ENCODE measurements at regions not wholly inside any gene's neighbourhood (a gene's known extent, or its start where the extent isn't known, plus 50 kb on each side); places are given as distances from the start of the nearest gene placed in this dataset.

DNA sequence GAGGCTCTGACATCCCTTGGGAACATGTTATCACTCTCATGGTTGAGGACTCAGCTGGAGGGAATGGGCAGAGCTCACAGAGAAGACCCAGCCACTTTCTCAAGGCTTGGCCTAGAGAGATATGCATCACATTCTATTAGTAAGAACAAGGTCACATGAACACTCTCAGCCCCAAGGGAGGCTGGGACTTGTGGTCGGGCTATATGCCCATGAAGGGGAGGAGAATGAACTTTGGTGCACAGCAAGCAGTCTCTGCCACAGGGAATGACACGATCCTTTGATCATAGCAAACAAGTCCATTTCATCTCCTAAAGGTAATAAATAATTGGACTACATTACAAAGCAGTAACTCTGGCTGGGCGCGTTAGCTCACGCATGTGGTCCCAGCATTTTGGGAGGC lies 105.7 kb downstream of the SYF2 start:
- H4K20me1 ChIP-seq (ENCODE audit: insufficient read depth, low read length) = no peaks in the 10 kb centered on the region
- H3K4me1 ChIP-seq (ENCODE audit: insufficient read depth, low read length, poor library complexity, severe bottlenecking) = no peaks in the 10 kb centered on the region
- no peaks in the 10 kb centered on the region for H3K9me2 ChIP-seq (ENCODE audit: insufficient read depth, low read length)
- BruUV-seq (replicated peaks) = no TSS peak
- no peak overlapping the region for H3K27ac ChIP-seq (ENCODE audit: low read depth, low read length, poor library complexity, severe bottlenecking)
- ChIA-PET CTCF (ENCODE audit: unreplicated experiment) (no interaction called here), POLR2A (no interaction called here)
- no peaks in the 10 kb centered on the region for H3K36me3 ChIP-seq (ENCODE audit: insufficient read depth, low read length)
- intact Hi-C loops (cut with micrococcal nuclease; ENCODE audit: unreplicated experiment) = no loop called here
- H3K4me2 ChIP-seq (ENCODE audit: low read length) = no peak overlapping the region
- H3K9me3 ChIP-seq (ENCODE audit: low read length) = no peaks in the 10 kb centered on the region
- no peak for TF ChIP-seq EZH2phosphoT487 (IDR thresholded peaks at IDR 0.05; ENCODE audit: borderline replicate concordance, low read depth, low read length)
- TF ChIP-seq, protein P1, sequence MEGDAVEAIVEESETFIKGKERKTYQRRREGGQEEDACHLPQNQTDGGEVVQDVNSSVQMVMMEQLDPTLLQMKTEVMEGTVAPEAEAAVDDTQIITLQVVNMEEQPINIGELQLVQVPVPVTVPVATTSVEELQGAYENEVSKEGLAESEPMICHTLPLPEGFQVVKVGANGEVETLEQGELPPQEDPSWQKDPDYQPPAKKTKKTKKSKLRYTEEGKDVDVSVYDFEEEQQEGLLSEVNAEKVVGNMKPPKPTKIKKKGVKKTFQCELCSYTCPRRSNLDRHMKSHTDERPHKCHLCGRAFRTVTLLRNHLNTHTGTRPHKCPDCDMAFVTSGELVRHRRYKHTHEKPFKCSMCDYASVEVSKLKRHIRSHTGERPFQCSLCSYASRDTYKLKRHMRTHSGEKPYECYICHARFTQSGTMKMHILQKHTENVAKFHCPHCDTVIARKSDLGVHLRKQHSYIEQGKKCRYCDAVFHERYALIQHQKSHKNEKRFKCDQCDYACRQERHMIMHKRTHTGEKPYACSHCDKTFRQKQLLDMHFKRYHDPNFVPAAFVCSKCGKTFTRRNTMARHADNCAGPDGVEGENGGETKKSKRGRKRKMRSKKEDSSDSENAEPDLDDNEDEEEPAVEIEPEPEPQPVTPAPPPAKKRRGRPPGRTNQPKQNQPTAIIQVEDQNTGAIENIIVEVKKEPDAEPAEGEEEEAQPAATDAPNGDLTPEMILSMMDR (conservative IDR thresholded peaks at IDR 0.05; ENCODE audit: low read length) = no peak
- H3K79me2 ChIP-seq (ENCODE audit: insufficient read depth, low read depth, low read length) = no peaks in the 10 kb centered on the region
- H3K4me3 ChIP-seq (ENCODE audit: low read depth, low read length, poor library complexity, severe bottlenecking) = no peak overlapping the region
- no peak overlapping the region for H2AFZ ChIP-seq (ENCODE audit: low read length)
- DNase-seq (ENCODE audit: low spot score) = no peak

GRCh38 chr1:25123551-25123950 lies 108.8 kb downstream of the SYF2 start:
- POLR2A ChIA-PET = no interaction called here
- Histone ChIP-seq H3K36me3 (ENCODE audit: insufficient read depth, low read length) (no peaks in the 10 kb centered on the region), H3K4me3 (ENCODE audit: low read depth, low read length, poor library complexity, severe bottlenecking) (no peak overlapping the region), H3K27ac (ENCODE audit: low read depth, low read length, poor library complexity, severe bottlenecking) (no peak overlapping the region), H2AFZ (ENCODE audit: low read length) (no peak overlapping the region), H3K79me2 (ENCODE audit: insufficient read depth, low read depth, low read length) (no peaks in the 10 kb centered on the region), H3K9me2 (ENCODE audit: insufficient read depth, low read length) (no peaks in the 10 kb centered on the region), H3K4me1 (ENCODE audit: insufficient read depth, low read length, poor library complexity, severe bottlenecking) (no peaks in the 10 kb centered on the region), H4K20me1 (ENCODE audit: insufficient read depth, low read length) (no peaks in the 10 kb centered on the region), H3K9me3 (ENCODE audit: low read length) (no peaks in the 10 kb centered on the region), H3K4me2 (ENCODE audit: low read length) (no peak overlapping the region)
- CTCF ChIA-PET (ENCODE audit: unreplicated experiment) = no interaction called here
- intact Hi-C loops (cut with micrococcal nuclease; ENCODE audit: unreplicated experiment) = no loop called here
- TF ChIP-seq EZH2phosphoT487 (IDR thresholded peaks at IDR 0.05; ENCODE audit: borderline replicate concordance, low read depth, low read length) = no peak
- TF ChIP-seq, protein P1 (conservative IDR thresholded peaks at IDR 0.05; ENCODE audit: low read length) = no peak
- DNase-seq (ENCODE audit: low spot score) = no peak
- BruUV-seq (replicated peaks) = no TSS peak

DNA sequence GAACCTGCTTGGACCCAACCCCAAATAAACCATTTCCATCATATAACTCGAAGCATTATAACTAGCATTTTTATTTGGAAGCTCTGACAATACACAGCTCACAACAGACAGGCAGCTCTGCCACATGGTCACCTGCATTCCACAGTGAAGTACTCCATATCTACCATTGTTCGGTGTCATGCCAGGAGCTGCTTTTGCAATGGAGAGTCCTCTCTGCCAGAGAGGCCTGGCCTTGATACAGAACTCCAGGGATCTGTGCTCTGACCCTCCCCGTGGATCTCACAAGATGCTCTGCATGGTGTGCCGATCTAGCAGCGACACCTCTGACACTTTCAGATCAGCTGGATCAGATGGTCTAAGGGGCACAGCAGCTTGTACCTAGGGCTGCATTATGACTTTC lies 109.6 kb downstream of the SYF2 start:
- no TSS peak for BruUV-seq (replicated peaks)
- H3K36me3 ChIP-seq (ENCODE audit: insufficient read depth, low read length) = no peaks in the 10 kb centered on the region

More for the DNA sequence above, 109.6 kb downstream of the SYF2 start:
- no peaks in the 10 kb centered on the region for H4K20me1 ChIP-seq (ENCODE audit: insufficient read depth, low read length)
- no peak for TF ChIP-seq EZH2phosphoT487 (IDR thresholded peaks at IDR 0.05; ENCODE audit: borderline replicate concordance, low read depth, low read length)
- TF ChIP-seq, protein P1 (conservative IDR thresholded peaks at IDR 0.05; ENCODE audit: low read length) = no peak
- H3K9me3 ChIP-seq (ENCODE audit: low read length) = no peaks in the 10 kb centered on the region
- H3K4me2 ChIP-seq (ENCODE audit: low read length) = no peak overlapping the region
- H3K9me2 ChIP-seq (ENCODE audit: insufficient read depth, low read length) = no peaks in the 10 kb centered on the region
- H3K27ac ChIP-seq (ENCODE audit: low read depth, low read length, poor library complexity, severe bottlenecking) = no peak overlapping the region
- H3K4me3 ChIP-seq (ENCODE audit: low read depth, low read length, poor library complexity, severe bottlenecking) = no peak overlapping the region
- H3K79me2 ChIP-seq (ENCODE audit: insufficient read depth, low read depth, low read length) = no peaks in the 10 kb centered on the region
- H3K4me1 ChIP-seq (ENCODE audit: insufficient read depth, low read length, poor library complexity, severe bottlenecking) = no peaks in the 10 kb centered on the region
- intact Hi-C loops (cut with micrococcal nuclease; ENCODE audit: unreplicated experiment) = no loop called here
- POLR2A ChIA-PET = interaction anchor here (0.6 kb wide), 1 partner anchor 241 kb away, joined by 3 read pairs; no protein-coding TSS in a partner anchor
- no peak for DNase-seq (ENCODE audit: low spot score)
- CTCF ChIA-PET (ENCODE audit: unreplicated experiment) = no interaction called here
- no peak overlapping the region for H2AFZ ChIP-seq (ENCODE audit: low read length)
